ENCODE measurements at regions not wholly inside any gene's neighbourhood (a gene's known extent, or its start where the extent isn't known, plus 50 kb on each side); places are given as distances from the start of the nearest gene placed in this dataset.

GRCh38 chr10:57961487-57961886, 306.2 kb downstream of the IPMK start:
- H3K27ac Mint-ChIP-seq (ENCODE audit: unreplicated experiment), result no peak overlapping the region
- H3K36me3 Mint-ChIP-seq (ENCODE audit: unreplicated experiment), result no peaks in the 10 kb centered on the region
- no peak overlapping the region for H3K4me3 Mint-ChIP-seq (ENCODE audit: unreplicated experiment)
- peaks cover 7% of the 10 kb centered on the region for H3K4me1 Mint-ChIP-seq (ENCODE audit: unreplicated experiment)
- H3K27me3 Mint-ChIP-seq (ENCODE audit: unreplicated experiment), result peaks cover 9% of the 10 kb centered on the region
- TF ChIP-seq CTCF (IDR thresholded peaks at IDR 0.05), result no peak
- no peaks in the 10 kb centered on the region for H3K9me3 Mint-ChIP-seq (ENCODE audit: unreplicated experiment)
- no peak for DNase-seq (ENCODE audit: extremely low spot score, unreplicated experiment)

DNA sequence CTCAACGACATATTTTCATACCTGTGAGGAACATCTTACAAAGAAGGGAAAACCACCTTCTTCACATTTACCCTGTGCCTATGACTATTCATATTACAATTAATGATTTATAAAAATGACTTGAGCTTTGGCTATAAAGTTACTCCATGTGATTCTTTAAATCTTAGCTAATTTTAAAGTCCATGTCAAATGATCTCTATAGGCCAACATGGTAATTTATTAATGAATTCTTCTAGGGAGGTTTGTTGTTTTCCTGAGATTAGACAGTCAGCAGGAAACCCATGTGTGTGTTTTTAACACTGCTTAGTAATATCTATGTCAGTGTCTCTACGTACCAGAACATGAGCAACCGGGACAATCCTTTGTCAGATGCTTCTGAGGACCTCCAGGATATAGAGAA, 307.3 kb downstream of the IPMK start:
- peaks cover 7% of the 10 kb centered on the region for H3K4me1 Mint-ChIP-seq (ENCODE audit: unreplicated experiment)
- H3K36me3 Mint-ChIP-seq (ENCODE audit: unreplicated experiment), result no peaks in the 10 kb centered on the region
- TF ChIP-seq CTCF (IDR thresholded peaks at IDR 0.05), result no peak
- no peaks in the 10 kb centered on the region for H3K9me3 Mint-ChIP-seq (ENCODE audit: unreplicated experiment)
- H3K27me3 Mint-ChIP-seq (ENCODE audit: unreplicated experiment), result peaks cover 8% of the 10 kb centered on the region
- no peak overlapping the region for H3K27ac Mint-ChIP-seq (ENCODE audit: unreplicated experiment)
- DNase-seq (ENCODE audit: extremely low spot score, unreplicated experiment), result no peak
- no peak overlapping the region for H3K4me3 Mint-ChIP-seq (ENCODE audit: unreplicated experiment)

DNA sequence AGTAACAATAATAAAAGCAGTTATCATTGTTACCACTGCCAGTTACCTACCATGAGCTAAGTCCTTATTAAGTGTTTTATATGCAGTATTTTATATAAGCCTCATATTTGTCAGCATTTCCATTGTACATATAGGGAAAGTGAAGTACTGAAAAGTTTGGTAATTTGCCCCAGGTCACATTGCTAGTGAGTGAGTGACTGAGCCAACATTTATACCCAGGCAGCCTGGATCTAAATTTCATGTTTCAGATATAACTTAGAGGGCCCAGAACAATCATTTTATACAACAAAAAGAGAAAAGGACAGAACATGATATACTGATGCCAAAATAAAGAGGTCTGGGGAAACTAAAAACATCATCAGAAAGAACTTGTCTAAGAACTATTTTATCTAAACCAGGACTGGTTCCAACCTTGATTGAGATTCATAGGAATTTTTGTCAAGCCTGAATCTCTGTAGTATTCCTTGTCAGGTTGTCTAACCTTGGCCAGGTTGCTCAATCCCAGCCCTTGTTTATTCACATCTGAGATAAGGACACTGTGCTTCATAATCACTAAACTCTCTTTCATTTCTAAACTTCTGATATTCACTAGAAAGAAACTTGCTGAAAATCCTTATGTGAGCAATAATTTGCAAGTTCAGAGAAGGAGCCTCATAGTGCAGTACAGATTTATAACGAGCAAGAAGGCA, 308.2 kb downstream of the IPMK start:
- no peak for TF ChIP-seq CTCF (IDR thresholded peaks at IDR 0.05)

GRCh38 chr10:57955076-57955475, 312.6 kb downstream of the IPMK start:
- Mint-ChIP-seq H3K27ac (ENCODE audit: unreplicated experiment) (no peak overlapping the region), H3K36me3 (ENCODE audit: unreplicated experiment) (peaks cover 2% of the 10 kb centered on the region), H3K4me1 (ENCODE audit: unreplicated experiment) (peaks cover 29% of the 10 kb centered on the region), H3K27me3 (ENCODE audit: unreplicated experiment) (peaks cover 2% of the 10 kb centered on the region), H3K9me3 (ENCODE audit: unreplicated experiment) (no peaks in the 10 kb centered on the region), H3K4me3 (ENCODE audit: unreplicated experiment) (no peak overlapping the region)
- no peak for DNase-seq (ENCODE audit: extremely low spot score, unreplicated experiment)
- TF ChIP-seq CTCF (IDR thresholded peaks at IDR 0.05), result no peak

More for the DNA sequence above, 308.2 kb downstream of the IPMK start:
- no peaks in the 10 kb centered on the region for H3K36me3 Mint-ChIP-seq (ENCODE audit: unreplicated experiment)
- DNase-seq (ENCODE audit: extremely low spot score, unreplicated experiment), result no peak
- no peak overlapping the region for H3K4me3 Mint-ChIP-seq (ENCODE audit: unreplicated experiment)
- H3K9me3 Mint-ChIP-seq (ENCODE audit: unreplicated experiment), result no peaks in the 10 kb centered on the region
- H3K27ac Mint-ChIP-seq (ENCODE audit: unreplicated experiment), result no peak overlapping the region
- peaks cover 7% of the 10 kb centered on the region for H3K4me1 Mint-ChIP-seq (ENCODE audit: unreplicated experiment)
- peaks cover 5% of the 10 kb centered on the region for H3K27me3 Mint-ChIP-seq (ENCODE audit: unreplicated experiment)

DNA sequence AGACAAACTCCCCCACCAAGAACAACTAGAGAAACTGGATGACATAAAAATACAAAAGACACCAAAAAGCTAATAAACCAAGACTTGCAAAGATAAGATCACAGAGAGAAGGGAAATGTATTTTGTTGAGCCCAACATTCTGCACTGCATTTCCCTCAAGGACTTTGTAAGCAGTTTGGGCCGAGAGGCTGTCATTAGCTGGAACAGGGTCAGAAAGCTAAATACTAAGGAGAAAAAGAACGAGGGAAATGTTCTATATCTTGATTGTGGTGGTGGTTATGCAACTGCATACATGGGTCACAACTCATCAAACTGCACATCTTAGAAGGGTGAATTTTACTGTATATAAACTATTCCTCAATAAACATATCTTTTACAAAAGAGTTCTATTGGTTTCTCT, 315.0 kb downstream of the IPMK start:
- no peak overlapping the region for H3K27ac Mint-ChIP-seq (ENCODE audit: unreplicated experiment)
- H3K4me1 Mint-ChIP-seq (ENCODE audit: unreplicated experiment), result peaks cover 43% of the 10 kb centered on the region
- H3K9me3 Mint-ChIP-seq (ENCODE audit: unreplicated experiment), result peaks cover 3% of the 10 kb centered on the region
- H3K4me3 Mint-ChIP-seq (ENCODE audit: unreplicated experiment), result no peak overlapping the region
- no peak for TF ChIP-seq CTCF (IDR thresholded peaks at IDR 0.05)
- DNase-seq (ENCODE audit: extremely low spot score, unreplicated experiment), result no peak
- peaks cover 4% of the 10 kb centered on the region for H3K36me3 Mint-ChIP-seq (ENCODE audit: unreplicated experiment)
- peaks cover 2% of the 10 kb centered on the region for H3K27me3 Mint-ChIP-seq (ENCODE audit: unreplicated experiment)

Data from osteocyte (in vitro differentiated cells).